KMS-11 (cell line): ENCODE measurements at regions not wholly inside any gene's neighbourhood (a gene's known extent, or its start where the extent isn't known, plus 50 kb on each side); places are given as distances from the start of the nearest gene placed in this dataset.

ENCODE experiments used
- H2AFZ ChIP-seq: fragments of 200-600 bp; sonication (generic); 2 replicates; pipeline ENCODE4 v1.6.1; 2016; ENCODE audit warnings: antibody characterized with exemption, mixed run types, low read depth
- H3K27ac ChIP-seq: fragments of 200-600 bp; sonication (generic); 2 replicates; pipeline ENCODE4 v1.6.1; 2016; ENCODE audit warnings: mild to moderate bottlenecking, mixed run types
- H3K27me3 ChIP-seq: fragments of 200-600 bp; sonication (generic); 2 replicates; pipeline ENCODE4 v1.6.1; 2017; ENCODE audit warnings: mild to moderate bottlenecking, low read depth, mixed run types, moderate library complexity; ENCODE audit not compliant: insufficient read depth
- H3K36me3 ChIP-seq: fragments of 200-600 bp; sonication (generic); 2 replicates; pipeline ENCODE4 v1.6.1; 2017; ENCODE audit warnings: mild to moderate bottlenecking, mixed run types; ENCODE audit not compliant: insufficient read depth
- H3K4me1 ChIP-seq: fragments of 200-600 bp; sonication (generic); 2 replicates; pipeline ENCODE4 v1.6.1; 2016; ENCODE audit warnings: mild to moderate bottlenecking, low read depth, mixed run types; ENCODE audit not compliant: poor library complexity, severe bottlenecking
- H3K4me2 ChIP-seq: fragments of 200-600 bp; sonication (generic); 2 replicates; pipeline ENCODE4 v1.7.0; 2016; ENCODE audit warnings: mild to moderate bottlenecking, mixed run types
- H3K4me3 ChIP-seq: fragments of 200-600 bp; sonication (generic); IDR thresholded peaks from 2 replicates; pipeline ENCODE4 v1.6.1; 2017; ENCODE audit warnings: low read depth, low read length, mixed read lengths; ENCODE audit not compliant: insufficient read depth
- H3K79me2 ChIP-seq: fragments of 200-600 bp; sonication (generic); 2 replicates; pipeline ENCODE4 v1.6.1; 2016; ENCODE audit warnings: low read depth, mixed run types; ENCODE audit not compliant: insufficient read depth
- H3K9ac ChIP-seq: fragments of 200-600 bp; sonication (generic); 2 replicates; pipeline ENCODE4 v1.6.1; 2016; ENCODE audit warnings: mild to moderate bottlenecking, mixed run types
- H4K20me1 ChIP-seq: fragments of 200-600 bp; sonication (generic); 2 replicates; pipeline ENCODE4 v1.6.1; 2016; ENCODE audit warnings: mild to moderate bottlenecking, mixed run types; ENCODE audit not compliant: insufficient read depth
- CTCF ChIP-seq: fragments of 200-600 bp; sonication (generic); conservative IDR thresholded peaks from 2 replicates; pipeline ENCODE4 v1.6.1; 2017; ENCODE audit warnings: low read depth, mild to moderate bottlenecking, antibody characterized with exemption, low read length, moderate library complexity, mixed read lengths

- Histone ChIP-seq H4K20me1 (no peaks in the 10 kb centered on the region), H3K79me2 (no peaks in the 10 kb centered on the region), H3K4me3 (no peak overlapping the region), H3K4me1 (no peaks in the 10 kb centered on the region), H3K9ac (no peak overlapping the region), H3K27me3 (peaks cover 8% of the 10 kb centered on the region; the same call in 1 of the 2 replicates), H3K36me3 (no peaks in the 10 kb centered on the region), H2AFZ (no peak overlapping the region), H3K27ac (no peak overlapping the region), H3K4me2 (no peak overlapping the region)
- TF ChIP-seq CTCF = no peak
These were observed 330.8 kb downstream of the NPHP4 start for GRCh38 chr1:5661196-5662085.

- no peak overlapping the region for H3K4me2 ChIP-seq
- no peaks in the 10 kb centered on the region for H3K79me2 ChIP-seq
- H3K27me3 ChIP-seq = peaks cover 8% of the 10 kb centered on the region; the same call in 1 of the 2 replicates
- no peaks in the 10 kb centered on the region for H3K4me1 ChIP-seq
- H4K20me1 ChIP-seq = no peaks in the 10 kb centered on the region
- no peak overlapping the region for H3K4me3 ChIP-seq
- TF ChIP-seq CTCF = no peak
- H2AFZ ChIP-seq = no peak overlapping the region
- no peaks in the 10 kb centered on the region for H3K36me3 ChIP-seq
- no peak overlapping the region for H3K27ac ChIP-seq
- no peak overlapping the region for H3K9ac ChIP-seq
These were observed 331.9 kb downstream of the NPHP4 start for GRCh38 chr1:5660141-5660935.

- no peak for TF ChIP-seq CTCF
- H3K9ac ChIP-seq = no peak overlapping the region
- peaks cover 8% of the 10 kb centered on the region; the same call in 1 of the 2 replicates for H3K27me3 ChIP-seq
- no peaks in the 10 kb centered on the region for H3K36me3 ChIP-seq
- H3K4me1 ChIP-seq = no peaks in the 10 kb centered on the region
- H3K4me3 ChIP-seq = no peak overlapping the region
- H3K4me2 ChIP-seq = no peak overlapping the region
- no peaks in the 10 kb centered on the region for H3K79me2 ChIP-seq
- H3K27ac ChIP-seq = no peak overlapping the region
- H4K20me1 ChIP-seq = no peaks in the 10 kb centered on the region
- no peak overlapping the region for H2AFZ ChIP-seq
These were observed 332.6 kb downstream of the NPHP4 start for GRCh38 chr1:5659606-5660005.

- no peaks in the 10 kb centered on the region for H3K36me3 ChIP-seq
- no peaks in the 10 kb centered on the region for H3K79me2 ChIP-seq
- TF ChIP-seq CTCF = no peak
- no peak overlapping the region for H3K4me2 ChIP-seq
- no peak overlapping the region for H3K4me3 ChIP-seq
- H3K27me3 ChIP-seq = peaks cover 8% of the 10 kb centered on the region; the same call in 1 of the 2 replicates
- H2AFZ ChIP-seq = no peak overlapping the region
- H3K4me1 ChIP-seq = no peaks in the 10 kb centered on the region
- H4K20me1 ChIP-seq = no peaks in the 10 kb centered on the region
- no peak overlapping the region for H3K27ac ChIP-seq
- H3K9ac ChIP-seq = no peak overlapping the region
These were observed 333.6 kb downstream of the NPHP4 start for GRCh38 chr1:5658340-5659316.
